SHP77 treated with DMSO at 0.1 percent for 48 hours (cell line): ENCODE measurements at regions not wholly inside any gene's neighbourhood (a gene's known extent, or its start where the extent isn't known, plus 50 kb on each side); places are given as distances from the start of the nearest gene placed in this dataset.
"Not testable (repeated sequence)": the region's sequence is repeated elsewhere in the genome, so short reads cannot be mapped to it uniquely, and the experiment has no call there.

Experiments used
- DNase-seq: peaks from one replicate; lab custom pipeline; 2025; lab: John Stamatoyannopoulos, UW

DNA sequence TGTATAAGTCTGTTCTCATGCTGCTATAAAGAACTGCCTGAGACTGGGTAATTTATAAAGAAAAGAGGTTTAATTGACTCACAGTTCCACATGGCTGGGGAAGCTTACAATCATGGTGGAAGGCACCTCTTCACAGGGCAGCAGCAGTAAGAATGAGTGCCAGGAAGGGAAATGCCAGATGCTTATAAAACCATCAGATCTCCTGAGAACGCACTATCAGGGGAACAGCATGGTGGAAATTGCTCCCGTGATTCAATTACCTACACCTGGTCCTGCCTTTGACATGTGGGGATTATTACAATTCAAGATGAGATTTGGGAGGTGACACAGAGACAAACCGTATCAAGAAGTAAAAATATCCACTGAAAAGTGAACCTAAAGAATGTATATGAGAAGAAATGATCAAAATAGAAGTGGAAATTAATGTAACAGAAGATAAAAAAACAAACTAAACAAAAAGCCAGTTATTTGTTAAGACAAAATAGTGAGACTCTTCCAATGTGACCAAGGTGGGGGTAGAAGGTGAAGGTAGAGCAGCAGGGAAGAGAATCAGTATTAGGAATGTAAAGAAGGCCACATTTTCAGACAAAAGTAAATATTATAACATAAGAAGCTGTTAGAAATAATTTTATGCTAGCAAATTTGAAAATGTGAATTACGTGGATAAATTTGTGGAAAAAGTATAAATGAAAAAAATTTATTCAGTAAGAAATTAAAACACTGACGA, 372.9 kb downstream of the NKX6-1 start:
- no peak for DNase-seq

DNA sequence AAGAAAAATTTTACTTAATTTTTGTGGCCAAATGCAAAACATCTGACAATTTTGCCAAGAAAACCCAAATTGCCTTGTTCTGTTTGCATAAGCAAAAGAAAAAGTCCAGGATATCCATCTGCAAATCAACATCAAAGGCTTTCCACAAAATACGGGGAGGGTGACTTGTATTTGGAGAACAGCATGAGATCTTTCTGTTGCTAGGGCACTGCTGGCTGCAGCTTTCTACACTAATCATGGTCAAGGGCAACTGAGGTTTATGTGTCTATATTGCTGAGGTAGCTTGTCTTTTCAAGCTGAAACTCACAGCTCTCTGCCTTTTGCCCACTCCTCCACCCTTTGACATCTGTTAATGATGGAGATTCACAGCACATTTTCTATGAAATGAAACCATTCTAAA, 389.1 kb downstream of the NKX6-1 start:
- no peak for DNase-seq

- DNase-seq, result not testable (repeated sequence)
These were observed 397.2 kb downstream of the NKX6-1 start for GRCh38 chr4:84101653-84102625.

DNA sequence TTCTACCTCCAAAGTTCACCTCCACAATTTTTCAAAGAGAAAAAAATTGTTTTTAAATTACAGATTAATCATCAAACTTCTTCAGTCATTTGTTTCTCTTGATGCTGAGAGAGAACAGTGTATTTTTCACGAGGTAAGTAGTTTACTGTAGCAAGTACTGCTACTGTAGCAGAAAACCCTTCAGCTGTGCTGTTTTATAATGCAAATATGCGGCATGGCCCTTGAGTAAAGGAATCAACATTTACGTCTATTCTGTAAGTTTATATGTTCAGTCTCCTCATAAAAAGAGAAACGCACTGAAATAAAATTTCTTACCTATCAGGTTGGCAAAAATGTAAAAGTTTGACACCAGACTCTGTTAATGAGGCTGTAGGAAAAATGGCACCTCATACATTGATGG, 399.0 kb downstream of the NKX6-1 start:
- DNase-seq, result no peak

GRCh38 chr4:84099599-84099998, 399.5 kb downstream of the NKX6-1 start:
- DNase-seq, result no peak

DNA sequence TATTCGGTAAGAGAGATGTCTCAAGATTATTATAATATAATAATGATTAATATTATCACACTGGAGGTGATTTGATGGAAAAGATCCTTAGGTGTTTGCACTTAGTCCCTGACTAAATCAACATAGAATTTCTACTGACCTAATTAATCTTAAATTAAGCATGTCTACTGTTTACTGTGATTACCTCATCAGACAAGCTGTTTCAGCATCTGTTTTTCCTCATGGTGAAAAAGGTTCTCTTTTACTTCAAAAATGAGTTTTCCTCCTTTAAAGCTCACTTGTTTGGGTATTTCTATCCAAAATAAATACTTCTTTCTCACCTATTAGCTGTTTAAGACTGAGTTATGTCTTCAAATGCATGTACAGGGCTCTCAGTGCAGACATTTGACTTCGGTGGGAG, 407.8 kb downstream of the NKX6-1 start:
- DNase-seq, result no peak

DNA sequence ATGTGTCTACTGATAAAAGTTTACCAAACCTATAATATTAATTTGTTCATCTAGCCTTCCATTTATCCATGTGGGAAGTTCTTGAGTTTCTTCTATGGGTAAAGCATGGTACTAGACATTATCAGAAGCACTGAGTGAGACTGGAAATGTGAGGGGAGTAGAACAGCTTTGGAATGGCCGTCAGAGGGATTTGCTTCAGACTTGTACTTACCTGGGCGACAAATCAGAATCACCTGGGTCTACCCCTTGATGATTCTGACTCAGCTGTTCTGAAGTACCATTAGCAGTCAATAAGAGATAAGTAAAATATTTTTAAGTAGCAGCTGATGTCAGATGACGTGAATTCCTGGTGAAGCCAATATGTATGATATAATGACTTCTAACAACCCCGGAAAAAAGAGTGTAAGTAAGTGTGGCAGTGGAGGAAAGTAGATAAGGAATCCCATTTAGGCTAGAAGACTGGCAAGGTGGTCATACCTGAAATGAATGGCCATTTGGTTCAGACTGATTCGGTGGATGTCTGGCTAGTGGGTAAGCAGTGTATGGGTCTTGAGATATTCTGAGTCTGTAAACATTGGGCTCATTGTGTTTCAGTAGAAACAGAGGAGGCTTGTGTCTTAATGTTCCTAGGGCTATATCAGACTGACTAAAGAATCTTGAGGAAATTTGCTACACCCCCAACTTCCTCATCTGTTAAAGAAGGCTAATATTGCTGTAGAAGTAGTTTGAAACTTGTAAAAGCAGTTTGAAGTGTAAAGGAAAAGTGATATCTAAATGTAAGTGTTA, 409.2 kb downstream of the NKX6-1 start:
- no peak for DNase-seq

DNA sequence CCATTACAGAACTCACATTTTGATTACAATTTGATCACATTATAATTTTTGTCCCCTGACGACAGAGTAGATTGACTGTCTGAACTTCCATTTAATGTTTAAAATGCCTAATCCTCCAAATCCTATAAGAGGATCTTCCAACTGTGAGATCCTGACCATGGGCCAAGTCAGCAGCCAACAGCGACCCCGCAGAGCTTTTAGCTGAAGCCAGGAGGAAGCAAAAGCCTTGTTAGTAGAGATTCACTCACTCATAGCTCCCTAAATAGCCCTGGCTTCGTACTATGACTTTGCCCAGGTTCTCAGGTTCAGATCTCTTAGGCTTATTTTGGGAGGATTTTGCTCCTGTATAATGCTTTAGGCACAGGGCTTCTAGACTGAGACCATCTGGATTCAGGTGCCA, 413.1 kb downstream of the NKX6-1 start:
- DNase-seq, result no peak

DNA sequence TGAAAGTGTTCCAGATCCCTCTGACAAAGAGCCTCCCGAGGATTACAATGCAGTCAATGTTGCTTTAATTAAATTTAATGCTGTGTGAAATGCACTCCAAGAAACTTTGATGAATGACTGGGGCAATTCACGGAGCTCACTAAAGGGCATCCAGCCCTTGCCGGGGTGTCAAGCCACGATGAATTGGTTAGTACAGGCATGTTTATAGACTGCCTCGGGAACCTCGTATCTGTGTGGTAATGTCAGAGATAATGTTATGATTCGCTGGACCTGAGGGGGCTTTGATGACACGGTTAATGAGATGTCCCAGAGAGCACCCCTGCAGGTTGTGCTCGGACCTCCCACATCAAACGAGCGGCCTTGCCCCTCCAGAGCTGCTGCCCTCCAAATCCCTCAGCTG, 428.8 kb downstream of the NKX6-1 start:
- DNase-seq, result no peak

DNA sequence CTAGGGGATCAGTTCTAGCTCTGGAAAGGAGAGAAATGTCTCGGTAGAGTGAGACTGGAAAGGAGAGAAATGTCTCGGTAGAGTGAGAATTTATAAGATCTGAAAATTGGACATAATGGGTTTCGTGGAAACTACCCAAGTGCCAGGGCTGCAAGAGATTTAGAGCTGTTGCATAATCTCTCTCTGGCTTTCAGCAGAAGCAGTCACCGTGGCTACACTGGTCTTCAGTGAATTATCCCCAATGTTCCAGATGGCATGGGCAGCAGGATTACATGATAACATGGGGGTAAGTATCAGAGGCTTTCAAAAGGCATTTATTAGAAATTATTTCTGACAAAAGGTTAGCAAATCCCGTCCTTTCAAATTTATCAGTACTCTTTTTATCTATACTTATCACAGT, 435.5 kb downstream of the NKX6-1 start:
- no peak for DNase-seq

DNA sequence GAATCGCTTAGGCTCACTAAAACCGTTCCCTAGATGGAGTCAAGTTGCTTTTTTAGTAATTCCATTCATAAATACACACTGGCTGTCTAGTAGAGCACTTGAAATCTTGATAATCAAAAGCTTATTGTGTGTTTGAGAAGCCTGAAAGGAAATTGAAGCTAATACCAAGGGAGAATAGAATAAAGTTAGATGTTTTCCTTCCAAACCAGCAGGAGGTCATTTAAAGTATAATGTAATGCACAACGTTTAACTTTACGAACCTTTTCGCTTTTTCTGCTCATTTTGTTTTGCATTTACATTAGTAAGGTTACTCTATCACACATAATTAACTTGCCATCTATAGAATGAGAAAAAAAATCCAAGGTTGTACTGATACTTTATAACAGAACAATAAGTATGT, 440.9 kb downstream of the NKX6-1 start:
- no peak for DNase-seq

DNA sequence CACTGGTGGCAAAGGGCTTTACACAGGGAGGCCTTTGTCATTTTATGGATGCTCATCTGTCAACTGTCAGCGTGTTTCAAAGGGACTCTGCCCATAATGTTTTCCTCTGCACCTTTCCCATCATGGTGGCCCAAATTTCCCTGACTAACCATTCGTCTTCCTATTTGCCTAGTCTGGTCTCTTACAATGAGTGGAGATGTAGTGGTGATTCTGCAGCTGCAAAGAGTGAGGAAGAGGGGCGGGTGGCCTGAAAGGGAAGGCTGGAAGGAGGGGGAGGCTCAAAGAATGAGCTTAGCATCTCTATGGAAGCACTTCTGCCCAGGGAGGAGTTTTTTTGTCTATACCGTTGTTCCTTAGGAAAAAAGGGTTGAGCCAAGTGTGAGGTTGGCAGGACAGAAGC, 447.5 kb downstream of the NKX6-1 start:
- DNase-seq, result no peak

- DNase-seq, result no peak
These were observed 448.0 kb downstream of the NKX6-1 start for GRCh38 chr4:84051089-84051488.

DNA sequence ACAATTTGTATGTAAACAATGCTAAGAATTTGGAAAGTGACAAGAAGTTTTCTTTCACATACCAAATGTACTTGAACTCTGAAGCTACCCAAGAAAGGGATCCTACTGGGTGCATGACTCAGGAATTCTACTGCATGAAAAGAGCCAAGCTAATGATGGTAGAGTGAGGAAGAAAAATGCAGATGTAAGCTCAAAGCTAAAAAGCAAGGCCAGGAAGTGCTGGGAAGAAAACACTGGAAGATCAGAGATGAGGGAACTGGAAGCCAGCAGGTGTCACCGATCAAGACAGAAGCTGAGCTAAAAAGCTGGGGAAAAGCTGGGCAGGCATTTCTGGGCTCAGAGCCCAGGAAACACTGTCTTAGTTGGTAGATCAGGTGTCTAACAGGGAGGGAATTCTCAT, 449.1 kb downstream of the NKX6-1 start:
- DNase-seq, result no peak

DNA sequence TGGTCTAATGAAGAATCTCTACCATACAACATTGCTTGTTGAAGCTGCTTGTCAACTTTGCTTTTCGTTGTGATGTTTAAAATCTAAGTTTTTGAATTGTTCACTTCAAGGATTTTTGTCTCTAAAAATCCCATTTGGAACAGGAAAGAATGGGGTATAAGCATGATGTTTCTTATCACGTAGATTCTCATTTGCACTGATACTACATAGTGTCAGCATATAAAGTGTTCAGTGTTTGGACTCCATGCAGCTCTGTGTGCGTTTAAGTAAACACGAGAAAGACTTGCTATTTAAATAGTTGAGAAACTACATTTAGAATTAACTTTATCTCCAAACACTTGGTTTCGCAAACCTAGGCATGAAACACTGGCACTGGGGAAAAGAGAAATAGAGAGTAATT, 452.5 kb downstream of the NKX6-1 start:
- DNase-seq, result no peak

GRCh38 chr4:84041426-84041825, 457.7 kb downstream of the NKX6-1 start:
- no peak for DNase-seq

- no peak for DNase-seq
These were observed 463.5 kb downstream of the NKX6-1 start for GRCh38 chr4:84035568-84035967.

- no peak for DNase-seq
These were observed 466.7 kb downstream of the NKX6-1 start for GRCh38 chr4:84032372-84032771.

- no peak for DNase-seq
These were observed 467.7 kb downstream of the NKX6-1 start for GRCh38 chr4:84031401-84031800.

GRCh38 chr4:84028340-84028739, 470.8 kb downstream of the NKX6-1 start:
- DNase-seq, result no peak

GRCh38 chr4:84024405-84024804, 474.7 kb downstream of the NKX6-1 start:
- DNase-seq, result no peak

DNA sequence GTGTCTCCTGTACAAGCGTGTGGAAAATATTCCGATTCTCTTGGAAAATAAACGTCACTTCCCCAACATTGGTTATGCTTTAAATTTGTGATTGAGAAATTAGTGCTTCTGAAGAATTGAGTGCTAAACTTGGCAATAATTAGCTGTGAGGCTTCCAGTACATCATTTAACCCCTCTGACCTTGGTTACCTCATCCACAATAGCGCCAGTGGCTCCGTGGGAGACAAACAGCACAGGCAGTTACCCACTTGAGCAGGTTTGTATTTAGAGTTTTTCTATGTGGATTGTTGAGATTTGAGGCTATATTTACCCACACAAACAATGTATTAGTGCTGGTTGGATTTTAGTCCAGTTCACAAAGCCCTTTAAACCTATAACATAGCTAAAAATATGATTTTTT, 476.5 kb downstream of the NKX6-1 start:
- DNase-seq, result no peak

DNA sequence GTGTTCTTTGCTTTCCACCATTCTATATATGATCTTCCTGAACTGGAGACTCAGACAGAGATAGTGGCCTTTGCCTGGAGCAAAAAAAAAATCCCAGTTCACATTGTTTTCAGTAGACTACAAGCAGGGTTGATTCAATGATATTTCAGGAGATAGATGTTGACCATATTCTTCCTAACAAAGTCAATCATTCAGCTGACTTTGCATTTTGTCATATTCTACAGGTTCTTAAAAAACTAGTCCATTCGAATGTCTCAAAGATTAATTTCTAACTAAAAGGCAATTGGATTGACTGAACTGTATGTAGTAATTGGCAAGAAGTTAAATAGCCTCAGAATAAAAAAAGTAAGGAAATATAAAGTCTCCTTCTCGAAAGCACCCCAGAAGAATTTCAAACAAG, 479.5 kb downstream of the NKX6-1 start:
- no peak for DNase-seq
